PFSK-1 (cell line): ENCODE measurements at regions not wholly inside any gene's neighbourhood (a gene's known extent, or its start where the extent isn't known, plus 50 kb on each side); places are given as distances from the start of the nearest gene placed in this dataset.

Source experiments
- FOXP2 ChIP-seq: optimal IDR thresholded peaks from 2 replicates; pipeline ENCODE3; 2011; ENCODE audit warnings: borderline replicate concordance, control low read depth, inconsistent platforms; ENCODE audit not compliant: insufficient read depth; ENCODE audit errors: extremely low read length, extremely low read depth
- POLR2AphosphoS5 ChIP-seq: IDR thresholded peaks from 2 replicates; pipeline ENCODE4 v1.6.1; 2012; ENCODE audit warnings: low read depth, mild to moderate bottlenecking, control low read depth, low read length, moderate library complexity
- SIN3A ChIP-seq: IDR thresholded peaks from 2 replicates; pipeline ENCODE4 v1.6.1; 2012; ENCODE audit warnings: mild to moderate bottlenecking, low read length, moderate library complexity, borderline replicate concordance; ENCODE audit not compliant: insufficient read depth
- TAF1 ChIP-seq: IDR thresholded peaks from 2 replicates; pipeline ENCODE4 v1.6.1; 2012; ENCODE audit warnings: low read length, control low read depth, borderline replicate concordance; ENCODE audit not compliant: insufficient read depth
- TF ChIP-seq, protein P1 (sequence below), 2 experiments: IDR thresholded peaks; 2 replicates each; pipeline versions ENCODE4 v1.6.1 to v1.8.0; 2011 to 2012; ENCODE audit warnings: low read depth in 2 of 2, low read length in 2 of 2, control low read depth in 1 of 2, inconsistent platforms in 1 of 2, mild to moderate bottlenecking in 1 of 2, moderate library complexity in 1 of 2; ENCODE audit not compliant: insufficient read depth in 1 of 2

DNA sequence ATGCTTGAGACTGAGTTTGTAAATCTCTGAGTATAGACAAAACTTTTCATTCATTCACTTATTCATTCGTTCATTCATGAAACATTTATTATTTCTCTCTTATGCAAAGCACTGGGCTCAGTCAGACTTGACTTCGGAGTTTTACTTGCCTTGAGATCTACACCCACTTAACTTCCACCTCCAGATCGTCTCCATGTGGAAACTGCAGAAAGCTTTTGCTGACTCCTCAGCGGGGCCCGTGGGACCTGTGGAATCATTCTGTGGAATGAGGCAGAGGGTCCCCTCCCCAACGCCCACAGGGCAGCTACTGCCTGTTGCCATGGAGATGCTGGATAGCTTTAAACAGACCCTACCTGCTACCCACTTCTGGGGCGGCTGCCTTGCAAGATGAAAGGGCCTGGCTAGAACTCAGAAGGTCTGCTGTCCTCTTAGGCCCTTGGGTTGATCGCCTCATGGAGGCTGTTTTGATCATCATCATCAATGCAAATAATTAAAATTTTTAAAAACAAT is 66.4 kb upstream of the KCNG1 start:
- TF ChIP-seq POLR2AphosphoS5 (no peak), SIN3A (no peak), TAF1 (no peak), FOXP2 (no peak)
- TF ChIP-seq, protein P1, sequence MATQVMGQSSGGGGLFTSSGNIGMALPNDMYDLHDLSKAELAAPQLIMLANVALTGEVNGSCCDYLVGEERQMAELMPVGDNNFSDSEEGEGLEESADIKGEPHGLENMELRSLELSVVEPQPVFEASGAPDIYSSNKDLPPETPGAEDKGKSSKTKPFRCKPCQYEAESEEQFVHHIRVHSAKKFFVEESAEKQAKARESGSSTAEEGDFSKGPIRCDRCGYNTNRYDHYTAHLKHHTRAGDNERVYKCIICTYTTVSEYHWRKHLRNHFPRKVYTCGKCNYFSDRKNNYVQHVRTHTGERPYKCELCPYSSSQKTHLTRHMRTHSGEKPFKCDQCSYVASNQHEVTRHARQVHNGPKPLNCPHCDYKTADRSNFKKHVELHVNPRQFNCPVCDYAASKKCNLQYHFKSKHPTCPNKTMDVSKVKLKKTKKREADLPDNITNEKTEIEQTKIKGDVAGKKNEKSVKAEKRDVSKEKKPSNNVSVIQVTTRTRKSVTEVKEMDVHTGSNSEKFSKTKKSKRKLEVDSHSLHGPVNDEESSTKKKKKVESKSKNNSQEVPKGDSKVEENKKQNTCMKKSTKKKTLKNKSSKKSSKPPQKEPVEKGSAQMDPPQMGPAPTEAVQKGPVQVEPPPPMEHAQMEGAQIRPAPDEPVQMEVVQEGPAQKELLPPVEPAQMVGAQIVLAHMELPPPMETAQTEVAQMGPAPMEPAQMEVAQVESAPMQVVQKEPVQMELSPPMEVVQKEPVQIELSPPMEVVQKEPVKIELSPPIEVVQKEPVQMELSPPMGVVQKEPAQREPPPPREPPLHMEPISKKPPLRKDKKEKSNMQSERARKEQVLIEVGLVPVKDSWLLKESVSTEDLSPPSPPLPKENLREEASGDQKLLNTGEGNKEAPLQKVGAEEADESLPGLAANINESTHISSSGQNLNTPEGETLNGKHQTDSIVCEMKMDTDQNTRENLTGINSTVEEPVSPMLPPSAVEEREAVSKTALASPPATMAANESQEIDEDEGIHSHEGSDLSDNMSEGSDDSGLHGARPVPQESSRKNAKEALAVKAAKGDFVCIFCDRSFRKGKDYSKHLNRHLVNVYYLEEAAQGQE (IDR thresholded peaks at IDR 0.05; ENCODE audit: insufficient read depth in 1 of 2, low read depth in 2 of 2, low read length in 2 of 2): no peak

DNA sequence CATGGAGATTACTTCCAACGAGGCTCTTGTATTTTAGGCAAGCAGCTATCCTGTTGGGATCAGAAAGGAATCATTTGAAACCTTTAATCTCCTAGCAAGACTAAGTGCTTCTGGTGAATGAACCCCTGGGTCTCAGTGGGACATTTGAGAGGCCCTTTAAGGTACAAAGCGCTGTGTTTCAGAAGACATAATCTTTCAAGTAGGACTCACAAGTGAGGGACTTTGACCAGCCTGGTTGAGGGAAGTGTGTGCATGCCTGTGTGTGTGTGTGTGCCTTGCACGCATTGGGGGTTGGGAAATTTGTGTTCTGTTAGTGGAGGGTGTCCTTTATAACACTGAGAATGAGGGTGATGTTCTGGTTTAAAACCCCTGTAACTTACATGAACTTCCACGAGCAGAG is 64.4 kb upstream of the KCNG1 start:
- TF ChIP-seq SIN3A: no peak
- TF ChIP-seq TAF1: no peak
- no peak for TF ChIP-seq FOXP2
- TF ChIP-seq, protein P1 (IDR thresholded peaks at IDR 0.05; ENCODE audit: insufficient read depth in 1 of 2, low read depth in 2 of 2, low read length in 2 of 2): no peak
- TF ChIP-seq POLR2AphosphoS5: no peak

DNA sequence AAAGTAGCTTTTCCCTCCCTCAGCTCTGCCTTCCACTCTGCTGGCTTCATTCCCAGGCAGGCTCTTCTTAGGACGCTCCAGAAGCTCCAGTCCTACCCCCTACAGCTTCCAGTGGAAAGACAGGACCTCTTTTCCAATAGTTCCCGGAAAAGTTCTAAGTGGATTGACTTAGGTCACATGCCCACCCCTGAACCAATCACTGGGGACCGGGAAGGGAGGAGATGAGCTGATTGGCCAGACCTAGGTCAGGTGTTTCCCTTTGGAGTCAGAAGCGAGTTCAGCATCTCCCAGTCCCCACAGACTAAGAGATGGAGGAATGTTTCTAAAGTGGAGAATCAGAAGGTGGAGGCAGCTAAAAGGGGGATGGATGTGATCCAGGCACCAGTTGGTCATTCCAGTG is 62.9 kb upstream of the KCNG1 start:
- TF ChIP-seq POLR2AphosphoS5: no peak
- no peak for TF ChIP-seq SIN3A
- TF ChIP-seq FOXP2: no peak
- TF ChIP-seq TAF1: no peak
- TF ChIP-seq, protein P1 (IDR thresholded peaks at IDR 0.05; ENCODE audit: insufficient read depth in 1 of 2, low read depth in 2 of 2, low read length in 2 of 2): no peak

DNA sequence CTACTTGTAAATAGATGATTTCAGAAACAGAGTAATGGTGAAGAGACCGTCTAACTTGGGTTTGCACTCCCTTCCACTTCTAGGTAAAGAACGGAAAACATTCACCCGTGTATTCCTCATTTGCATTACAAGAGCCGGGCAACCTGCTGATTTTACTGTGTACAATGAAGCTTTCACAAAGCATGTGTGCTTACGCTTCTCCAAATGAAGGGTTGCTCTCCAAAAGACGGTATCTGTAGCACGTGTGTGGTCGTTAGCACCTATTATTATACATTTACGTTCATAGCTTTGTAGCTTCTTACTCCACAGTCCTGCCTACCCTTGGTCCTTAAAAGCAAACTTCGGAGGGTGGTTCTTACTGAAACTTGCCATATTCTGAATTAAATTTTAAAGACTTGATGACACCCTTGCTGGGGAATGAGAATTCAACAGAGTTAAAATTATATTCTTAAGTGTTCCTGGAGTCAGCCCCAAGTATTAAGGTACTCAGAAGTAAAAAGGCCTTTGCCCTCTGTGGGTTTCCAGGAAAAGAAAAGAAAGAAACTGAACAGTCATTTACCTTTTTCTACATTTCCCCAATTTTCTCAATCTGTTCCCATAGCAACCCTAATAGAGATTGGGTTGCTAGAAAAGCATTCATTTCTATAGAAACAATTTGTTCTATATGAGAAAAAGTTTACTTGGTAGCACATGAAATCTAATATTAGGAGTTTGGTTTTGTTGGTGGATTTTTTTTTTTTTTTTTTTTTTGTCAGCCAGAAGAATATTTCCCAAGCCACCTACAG is 61.9 kb upstream of the KCNG1 start:
- no peak for TF ChIP-seq POLR2AphosphoS5

DNA sequence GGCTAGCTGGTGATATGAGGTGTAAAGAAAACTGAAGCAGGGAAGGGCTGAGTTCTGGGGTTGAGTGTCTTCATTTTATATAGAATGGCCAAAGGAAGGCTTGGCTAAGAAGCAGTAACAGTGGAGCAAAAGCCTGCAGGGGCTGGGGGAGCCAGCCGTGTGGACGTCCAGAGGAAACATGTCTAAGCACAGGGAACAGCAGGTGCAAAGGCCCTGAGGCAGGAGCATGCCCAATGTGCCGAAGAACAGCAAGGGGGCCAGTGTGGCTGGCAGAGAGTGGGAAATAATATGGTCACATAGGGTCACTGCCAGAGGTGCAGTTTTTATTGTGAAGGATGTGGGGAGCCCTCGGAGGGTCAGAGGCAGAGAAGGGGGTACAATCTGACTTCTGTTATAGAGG is 60.5 kb upstream of the KCNG1 start:
- TF ChIP-seq FOXP2 (no peak), TAF1 (no peak), POLR2AphosphoS5 (no peak), SIN3A (no peak)
- TF ChIP-seq, protein P1 (IDR thresholded peaks at IDR 0.05; ENCODE audit: insufficient read depth in 1 of 2, low read depth in 2 of 2, low read length in 2 of 2): no peak
